Body of pancreas (tissue), 4 donors: ENCODE measurements at regions not wholly inside any gene's neighbourhood (a gene's known extent, or its start where the extent isn't known, plus 50 kb on each side); places are given as distances from the start of the nearest gene placed in this dataset.

Experiments used
- POLR2A ChIP-seq, 3 donors: fragments of 450-650 bp; IDR thresholded peaks; one replicate each; pipeline ENCODE4 v1.6.1; 2016; ENCODE audit warnings: antibody characterized with exemption in 3 of 3, mild to moderate bottlenecking in 2 of 3
- TF ChIP-seq, protein P1 (sequence below), 7 experiments: fragments of 450-650 bp in 4 of 7; fragments of 200-600 bp in 3 of 7; sonication (generic) in 3 of 7; IDR thresholded peaks; one replicate each; pipeline ENCODE4 v1.5.1; 2016 to 2019; ENCODE audit warnings: antibody characterized with exemption in 7 of 7

DNA sequence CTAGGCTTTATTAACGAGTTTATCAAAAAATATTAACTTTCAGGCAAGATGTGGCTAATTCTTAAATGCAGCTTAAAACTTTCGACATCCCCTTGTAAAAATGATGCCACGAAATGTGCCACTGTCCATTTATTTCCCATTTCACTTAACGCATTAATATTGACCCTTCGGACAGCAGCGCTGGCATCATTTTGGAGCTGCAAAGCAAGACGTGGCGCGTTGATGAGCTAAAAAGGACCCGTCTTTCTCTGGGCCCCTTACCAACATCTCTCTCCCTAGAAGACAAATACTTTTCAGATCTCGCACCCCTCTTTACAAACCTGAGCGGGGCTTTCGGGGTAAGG is 367.9 kb downstream of the MTX2 start:
- TF ChIP-seq, protein P1, sequence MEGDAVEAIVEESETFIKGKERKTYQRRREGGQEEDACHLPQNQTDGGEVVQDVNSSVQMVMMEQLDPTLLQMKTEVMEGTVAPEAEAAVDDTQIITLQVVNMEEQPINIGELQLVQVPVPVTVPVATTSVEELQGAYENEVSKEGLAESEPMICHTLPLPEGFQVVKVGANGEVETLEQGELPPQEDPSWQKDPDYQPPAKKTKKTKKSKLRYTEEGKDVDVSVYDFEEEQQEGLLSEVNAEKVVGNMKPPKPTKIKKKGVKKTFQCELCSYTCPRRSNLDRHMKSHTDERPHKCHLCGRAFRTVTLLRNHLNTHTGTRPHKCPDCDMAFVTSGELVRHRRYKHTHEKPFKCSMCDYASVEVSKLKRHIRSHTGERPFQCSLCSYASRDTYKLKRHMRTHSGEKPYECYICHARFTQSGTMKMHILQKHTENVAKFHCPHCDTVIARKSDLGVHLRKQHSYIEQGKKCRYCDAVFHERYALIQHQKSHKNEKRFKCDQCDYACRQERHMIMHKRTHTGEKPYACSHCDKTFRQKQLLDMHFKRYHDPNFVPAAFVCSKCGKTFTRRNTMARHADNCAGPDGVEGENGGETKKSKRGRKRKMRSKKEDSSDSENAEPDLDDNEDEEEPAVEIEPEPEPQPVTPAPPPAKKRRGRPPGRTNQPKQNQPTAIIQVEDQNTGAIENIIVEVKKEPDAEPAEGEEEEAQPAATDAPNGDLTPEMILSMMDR (IDR thresholded peaks at IDR 0.05) = no peak
- no peak for TF ChIP-seq POLR2A (IDR thresholded peaks at IDR 0.05)
